Stomach (tissue), 4 donors: ENCODE measurements at regions not wholly inside any gene's neighbourhood (a gene's known extent, or its start where the extent isn't known, plus 50 kb on each side); places are given as distances from the start of the nearest gene placed in this dataset.

ENCODE experiments used
- EP300 ChIP-seq: sonication (generic); formaldehyde crosslinking; IDR thresholded peaks from one replicate; pipeline ENCODE4 v1.6.1; 2017; ENCODE audit warnings: antibody characterized with exemption
- POLR2A ChIP-seq, 4 donors: fragments of 450-650 bp; IDR thresholded peaks; one replicate each; pipeline ENCODE4 v1.6.1; 2016; ENCODE audit warnings: antibody characterized with exemption in 4 of 4, control low read depth in 2 of 4, mild to moderate bottlenecking in 1 of 4, moderate library complexity in 1 of 4
- POLR2AphosphoS5 ChIP-seq, 3 donors: sonication (generic); formaldehyde crosslinking; IDR thresholded peaks; one replicate each; pipeline ENCODE4 v1.6.1; 2016; ENCODE audit warnings: antibody characterized with exemption in 3 of 3
- TF ChIP-seq, protein P1 (sequence below), 7 experiments: fragments of 450-650 bp in 4 of 7; fragments of 200-600 bp in 3 of 7; sonication (generic) in 3 of 7; IDR thresholded peaks; one replicate each; pipeline ENCODE4 v1.5.1; 2016 to 2019; ENCODE audit warnings: antibody characterized with exemption in 7 of 7, control low read depth in 2 of 7, mild to moderate bottlenecking in 1 of 7

DNA sequence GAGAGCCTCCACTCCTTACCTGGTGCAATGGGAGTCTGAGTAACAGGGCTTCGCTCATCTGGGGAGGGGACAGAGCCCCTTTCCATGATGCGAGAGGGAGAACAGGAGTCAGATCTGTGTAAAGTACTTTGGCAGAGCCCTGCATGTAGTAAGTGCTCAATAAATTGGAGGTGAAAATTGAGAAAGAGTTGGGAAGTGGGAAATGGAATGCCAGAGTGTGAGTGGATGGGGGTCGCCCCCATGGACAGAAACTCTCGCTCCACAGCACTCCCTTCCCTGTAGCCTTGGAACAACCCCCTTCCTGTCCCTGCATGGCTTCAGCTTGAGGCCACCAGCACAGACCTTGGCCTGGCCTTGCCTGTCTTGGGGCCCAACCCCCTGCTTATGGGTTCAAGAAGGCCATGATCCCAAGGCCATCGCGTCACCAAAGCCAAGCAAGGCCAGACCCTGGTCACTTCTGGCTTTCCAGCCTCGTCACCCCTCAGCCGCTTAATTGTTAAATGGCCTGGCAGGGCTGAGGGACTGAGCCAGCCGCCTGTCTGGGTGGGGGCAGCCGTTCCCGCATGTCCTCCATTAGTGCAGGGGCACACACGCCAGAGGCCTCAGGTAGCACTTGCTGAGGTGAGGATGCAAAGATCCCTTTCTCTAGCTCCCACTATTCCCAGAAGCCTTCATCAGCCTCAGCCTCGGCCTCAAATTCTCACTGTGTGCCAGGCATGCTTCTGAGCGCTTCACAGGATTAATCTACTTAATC, 93.7 kb upstream of the PTPN1 start:
- TF ChIP-seq POLR2AphosphoS5 (IDR thresholded peaks at IDR 0.05) (no peak), POLR2A (IDR thresholded peaks at IDR 0.05) (no peak), EP300 (no peak)
- TF ChIP-seq, protein P1, sequence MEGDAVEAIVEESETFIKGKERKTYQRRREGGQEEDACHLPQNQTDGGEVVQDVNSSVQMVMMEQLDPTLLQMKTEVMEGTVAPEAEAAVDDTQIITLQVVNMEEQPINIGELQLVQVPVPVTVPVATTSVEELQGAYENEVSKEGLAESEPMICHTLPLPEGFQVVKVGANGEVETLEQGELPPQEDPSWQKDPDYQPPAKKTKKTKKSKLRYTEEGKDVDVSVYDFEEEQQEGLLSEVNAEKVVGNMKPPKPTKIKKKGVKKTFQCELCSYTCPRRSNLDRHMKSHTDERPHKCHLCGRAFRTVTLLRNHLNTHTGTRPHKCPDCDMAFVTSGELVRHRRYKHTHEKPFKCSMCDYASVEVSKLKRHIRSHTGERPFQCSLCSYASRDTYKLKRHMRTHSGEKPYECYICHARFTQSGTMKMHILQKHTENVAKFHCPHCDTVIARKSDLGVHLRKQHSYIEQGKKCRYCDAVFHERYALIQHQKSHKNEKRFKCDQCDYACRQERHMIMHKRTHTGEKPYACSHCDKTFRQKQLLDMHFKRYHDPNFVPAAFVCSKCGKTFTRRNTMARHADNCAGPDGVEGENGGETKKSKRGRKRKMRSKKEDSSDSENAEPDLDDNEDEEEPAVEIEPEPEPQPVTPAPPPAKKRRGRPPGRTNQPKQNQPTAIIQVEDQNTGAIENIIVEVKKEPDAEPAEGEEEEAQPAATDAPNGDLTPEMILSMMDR (IDR thresholded peaks at IDR 0.05), result no peak
